GM20000 (cell line): ENCODE measurements at regions not wholly inside any gene's neighbourhood (a gene's known extent, or its start where the extent isn't known, plus 50 kb on each side); places are given as distances from the start of the nearest gene placed in this dataset.

Experiments
- DNase-seq: peaks from one replicate; pipeline ENCODE4 v3.0.0; 2012; ENCODE audit warnings: low spot score
- TF ChIP-seq, protein P1 (sequence below): IDR thresholded peaks from 2 replicates; pipeline ENCODE4 v1.5.1; 2012; ENCODE audit warnings: mild to moderate bottlenecking, control low read depth; ENCODE audit errors: extremely low read depth, missing control alignments

DNA sequence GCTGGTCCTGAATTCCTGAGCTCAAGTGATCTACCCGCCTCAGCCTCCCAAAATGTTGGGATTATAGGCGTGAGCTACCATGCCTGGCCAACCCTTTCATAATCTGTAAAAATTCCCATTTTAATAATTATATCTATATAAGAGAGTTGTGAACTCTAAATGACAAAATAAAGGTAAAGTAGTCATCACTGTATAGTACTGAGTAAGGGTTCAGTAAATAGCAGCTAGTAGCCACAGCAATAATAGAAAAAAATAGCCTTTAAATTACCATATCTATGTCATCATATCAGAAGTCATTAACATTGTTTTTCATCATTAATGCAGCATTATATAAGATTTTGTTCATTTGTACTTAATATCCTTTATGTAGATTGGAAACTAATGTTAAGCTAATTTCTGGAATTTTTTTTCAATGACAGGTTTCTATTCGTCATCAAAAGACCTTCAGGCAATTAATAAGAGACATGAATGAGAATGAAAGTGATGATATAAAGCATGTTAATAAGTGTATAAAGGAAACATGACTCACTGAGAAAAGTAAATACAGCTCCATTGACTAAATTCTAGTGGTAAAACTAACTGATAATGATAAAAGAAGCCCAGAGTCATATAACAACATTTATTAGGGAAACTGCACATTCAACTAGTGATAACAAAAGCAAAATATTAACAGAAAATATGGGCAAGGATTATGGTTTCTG, 85.9 kb upstream of the UGT8 start:
- TF ChIP-seq, protein P1, sequence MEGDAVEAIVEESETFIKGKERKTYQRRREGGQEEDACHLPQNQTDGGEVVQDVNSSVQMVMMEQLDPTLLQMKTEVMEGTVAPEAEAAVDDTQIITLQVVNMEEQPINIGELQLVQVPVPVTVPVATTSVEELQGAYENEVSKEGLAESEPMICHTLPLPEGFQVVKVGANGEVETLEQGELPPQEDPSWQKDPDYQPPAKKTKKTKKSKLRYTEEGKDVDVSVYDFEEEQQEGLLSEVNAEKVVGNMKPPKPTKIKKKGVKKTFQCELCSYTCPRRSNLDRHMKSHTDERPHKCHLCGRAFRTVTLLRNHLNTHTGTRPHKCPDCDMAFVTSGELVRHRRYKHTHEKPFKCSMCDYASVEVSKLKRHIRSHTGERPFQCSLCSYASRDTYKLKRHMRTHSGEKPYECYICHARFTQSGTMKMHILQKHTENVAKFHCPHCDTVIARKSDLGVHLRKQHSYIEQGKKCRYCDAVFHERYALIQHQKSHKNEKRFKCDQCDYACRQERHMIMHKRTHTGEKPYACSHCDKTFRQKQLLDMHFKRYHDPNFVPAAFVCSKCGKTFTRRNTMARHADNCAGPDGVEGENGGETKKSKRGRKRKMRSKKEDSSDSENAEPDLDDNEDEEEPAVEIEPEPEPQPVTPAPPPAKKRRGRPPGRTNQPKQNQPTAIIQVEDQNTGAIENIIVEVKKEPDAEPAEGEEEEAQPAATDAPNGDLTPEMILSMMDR, result no peak
- DNase-seq, result no peak

DNA sequence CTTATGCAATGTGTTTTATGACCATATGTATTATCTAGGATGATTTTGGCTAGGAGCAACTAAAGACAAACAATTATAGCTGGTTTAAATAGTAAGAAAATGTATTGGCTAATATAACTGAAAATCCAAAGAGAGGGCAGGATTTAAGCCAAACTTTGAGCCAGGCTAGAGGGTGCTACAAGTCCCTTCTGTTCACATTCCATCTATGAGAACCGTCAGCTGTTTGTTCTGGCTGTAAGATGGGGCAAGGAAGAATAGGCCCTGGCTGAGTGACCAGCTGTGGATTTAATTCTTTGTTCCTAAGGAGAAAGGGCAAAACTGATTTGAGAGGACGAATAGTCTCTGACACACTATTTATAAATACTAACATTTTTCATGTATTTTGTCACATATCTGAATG, 79.2 kb upstream of the UGT8 start:
- no peak for DNase-seq
- TF ChIP-seq, protein P1, result no peak

DNA sequence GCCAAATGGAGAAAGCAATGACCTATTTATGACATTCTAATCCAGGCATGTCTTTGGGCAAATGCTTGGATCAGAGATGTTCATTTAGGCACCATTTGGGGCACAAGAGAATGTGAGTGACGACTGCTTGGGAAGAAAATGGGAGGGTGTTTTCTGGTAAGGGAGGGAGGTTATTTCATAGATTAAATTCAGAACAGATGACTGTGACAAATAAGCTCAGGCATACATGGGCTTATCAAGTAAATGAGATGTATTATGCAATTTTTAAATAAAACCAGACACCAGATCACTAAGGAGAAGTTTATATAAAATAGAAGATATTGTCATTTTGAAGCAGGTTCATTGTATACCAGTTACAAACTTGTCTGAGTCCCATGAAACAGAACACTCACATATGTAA, 71.4 kb upstream of the UGT8 start:
- TF ChIP-seq, protein P1, result no peak
- no peak for DNase-seq

DNA sequence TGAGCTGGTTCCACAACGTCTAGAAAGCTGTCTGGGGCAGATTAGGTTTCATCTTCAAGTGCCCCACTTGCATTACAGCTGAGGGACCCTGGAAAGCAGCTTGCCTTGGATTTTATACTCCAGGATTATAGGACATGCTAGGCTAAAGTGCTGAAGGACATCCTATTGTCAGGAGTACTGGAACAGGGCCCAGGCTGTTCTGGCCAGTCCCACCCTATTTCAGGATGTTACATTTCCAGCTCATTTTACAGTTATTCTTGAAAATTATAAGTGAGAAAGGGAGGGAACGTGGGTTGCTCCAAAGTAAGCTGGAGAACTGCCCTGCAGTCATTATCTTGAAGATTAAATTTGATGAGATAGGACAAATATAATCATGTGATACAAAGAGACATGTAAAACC, 71.0 kb upstream of the UGT8 start:
- no peak for DNase-seq
- TF ChIP-seq, protein P1, result no peak

DNA sequence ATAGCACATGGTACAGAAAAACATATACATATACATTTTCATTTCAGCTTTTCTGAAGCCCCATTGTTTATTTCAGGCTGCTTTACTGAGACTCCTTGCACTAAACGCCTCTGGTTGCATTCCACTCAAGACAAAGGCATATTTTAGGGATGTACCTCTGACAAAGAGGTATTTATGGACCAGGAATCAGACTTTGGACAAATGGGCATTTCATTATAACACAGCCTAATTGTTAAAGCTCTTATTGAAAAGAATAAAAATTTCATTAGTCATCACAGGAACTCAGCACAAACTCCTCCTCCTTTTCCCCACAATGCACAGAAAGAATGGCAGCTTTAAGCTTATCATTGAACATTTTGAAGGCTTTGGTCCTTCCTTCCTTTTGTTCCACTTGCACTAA, 62.9 kb upstream of the UGT8 start:
- DNase-seq, result no peak
- TF ChIP-seq, protein P1, result no peak

DNA sequence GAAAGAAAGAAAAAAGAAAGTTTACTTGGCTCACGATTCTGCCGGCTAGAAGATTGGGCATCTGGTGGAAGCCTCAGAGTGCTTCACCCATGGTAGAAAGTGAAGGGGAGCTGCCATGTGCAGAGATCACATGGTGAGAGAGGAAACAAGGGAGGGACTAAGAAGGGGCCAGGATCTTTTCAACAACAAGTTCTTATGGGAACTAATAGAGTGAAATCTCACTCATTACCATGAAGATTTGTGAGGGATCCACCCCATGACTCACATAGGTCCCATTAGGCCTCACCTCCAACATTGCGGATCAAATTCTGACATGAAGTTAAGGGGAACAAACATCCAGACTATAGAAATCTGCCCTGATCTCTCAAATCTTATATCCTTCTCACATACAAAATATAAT, 61.3 kb upstream of the UGT8 start:
- TF ChIP-seq, protein P1, result no peak
- no peak for DNase-seq

DNA sequence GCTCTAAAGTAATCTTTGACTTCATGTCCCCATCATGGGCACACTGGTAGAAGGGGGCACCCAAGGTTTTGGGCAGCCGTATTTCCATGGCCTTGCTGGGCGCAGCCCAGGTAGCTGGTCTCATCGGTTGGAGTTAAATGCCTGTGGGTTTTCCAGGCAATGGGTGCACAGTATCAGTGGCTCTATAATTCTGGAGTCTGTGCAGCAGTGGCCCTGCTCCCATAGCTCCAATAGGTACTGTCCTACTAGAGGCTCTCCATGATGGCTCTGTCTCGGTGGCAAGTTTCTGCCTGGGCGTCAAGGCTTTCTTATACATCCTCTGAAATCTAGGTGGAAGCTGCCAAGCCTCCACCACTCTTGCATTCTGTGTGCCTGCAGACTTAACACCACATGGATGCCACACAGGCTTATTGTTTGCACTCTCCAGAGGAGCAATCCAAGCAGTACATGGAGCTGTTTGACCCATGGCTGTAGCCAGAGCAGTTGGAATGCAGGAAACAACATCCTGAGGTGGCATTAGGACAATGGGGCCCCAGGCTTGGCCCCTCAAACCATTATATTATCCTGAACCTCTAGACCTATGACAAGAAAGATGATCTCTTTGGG, 60.5 kb upstream of the UGT8 start:
- DNase-seq, result no peak
- TF ChIP-seq, protein P1, result no peak
